SK-N-SH treated with all-trans-retinoic acid at 6 μM for 48 hours (cell line): ENCODE measurements at regions not wholly inside any gene's neighbourhood (a gene's known extent, or its start where the extent isn't known, plus 50 kb on each side); places are given as distances from the start of the nearest gene placed in this dataset.
"Not testable (repeated sequence)": the region's sequence is repeated elsewhere in the genome, so short reads cannot be mapped to it uniquely, and the experiment has no call there.

Experiments
- ATAC-seq: fragments of 200-7000 bp; cut with Tn5 transposase; 3 replicates; pipeline ENCODE4 v1.9.1; 2020; ENCODE audit warnings: mild to moderate bottlenecking, moderate library complexity
- ARNTL ChIP-seq: fragments of 450-650 bp; formaldehyde crosslinking; IDR thresholded peaks from 2 replicates; pipeline ENCODE4 v1.5.0; 2020; ENCODE audit warnings: low read depth, mild to moderate bottlenecking, moderate library complexity, borderline replicate concordance
- BACH2 ChIP-seq: fragments of 250-450 bp; sonication (Bioruptor Pico); IDR thresholded peaks from 2 replicates; pipeline ENCODE4 v1.9.0; 2021; ENCODE audit warnings: mild to moderate bottlenecking, borderline replicate concordance
- CREB5 ChIP-seq: fragments of 250-450 bp; sonication (Bioruptor Pico); IDR thresholded peaks from 2 replicates; pipeline ENCODE4 v1.5.1; 2020; ENCODE audit warnings: low read depth, mild to moderate bottlenecking, moderate library complexity
- CSDC2 ChIP-seq: fragments of 250-450 bp; sonication (Bioruptor Pico); IDR thresholded peaks from 2 replicates; pipeline ENCODE4 v1.5.0; 2020; ENCODE audit warnings: mild to moderate bottlenecking, moderate library complexity
- ESRRG ChIP-seq: fragments of 250-450 bp; sonication (Bioruptor Pico); IDR thresholded peaks from 2 replicates; pipeline ENCODE4 v1.6.1; 2021; ENCODE audit warnings: mild to moderate bottlenecking
- GLIS3 ChIP-seq: fragments of 250-450 bp; sonication (Bioruptor Pico); IDR thresholded peaks from 2 replicates; pipeline ENCODE4 v1.5.0; 2020; ENCODE audit warnings: mild to moderate bottlenecking, moderate library complexity
- ISL1 ChIP-seq: fragments of 250-450 bp; sonication (Bioruptor Pico); IDR thresholded peaks from 2 replicates; pipeline ENCODE4 v2.1.2; 2022; ENCODE audit warnings: mild to moderate bottlenecking, moderate library complexity
- OSR1 ChIP-seq: fragments of 250-450 bp; sonication (Bioruptor Pico); IDR thresholded peaks from 2 replicates; pipeline ENCODE4 v1.8.0; 2022; ENCODE audit warnings: moderate library complexity, mild to moderate bottlenecking, inconsistent platforms
- PATZ1 ChIP-seq: fragments of 250-450 bp; sonication (Bioruptor Pico); IDR thresholded peaks from 2 replicates; pipeline ENCODE4 v1.8.0; 2020; ENCODE audit warnings: mild to moderate bottlenecking, moderate library complexity, borderline replicate concordance
- POU6F1 ChIP-seq: fragments of 250-450 bp; sonication (Bioruptor Pico); IDR thresholded peaks from 2 replicates; pipeline ENCODE4 v1.8.0; 2021; ENCODE audit warnings: low read depth, mild to moderate bottlenecking, moderate library complexity, borderline replicate concordance
- PPARA ChIP-seq: fragments of 250-450 bp; sonication (Bioruptor Pico); IDR thresholded peaks from 2 replicates; pipeline ENCODE4 v1.5.0; 2020; ENCODE audit warnings: mild to moderate bottlenecking, borderline replicate concordance
- RARB ChIP-seq: fragments of 250-450 bp; sonication (Bioruptor Pico); IDR thresholded peaks from 2 replicates; pipeline ENCODE4 v1.8.0; 2021; ENCODE audit warnings: mild to moderate bottlenecking, moderate library complexity
- SNAI2 ChIP-seq: fragments of 250-450 bp; sonication (Bioruptor Pico); IDR thresholded peaks from 2 replicates; pipeline ENCODE4 v1.5.0; 2020; ENCODE audit warnings: mild to moderate bottlenecking, moderate library complexity
- TCF4 ChIP-seq: fragments of 250-450 bp; sonication (Bioruptor Pico); IDR thresholded peaks from 2 replicates; pipeline ENCODE4 v1.8.0; 2021; ENCODE audit warnings: mild to moderate bottlenecking, moderate library complexity, borderline replicate concordance
- TOX ChIP-seq: fragments of 250-450 bp; sonication (Bioruptor Pico); IDR thresholded peaks from 2 replicates; pipeline ENCODE4 v1.8.0; 2021; ENCODE audit warnings: mild to moderate bottlenecking, moderate library complexity, borderline replicate concordance
- ZC3H10 ChIP-seq: fragments of 250-450 bp; sonication (Bioruptor Pico); IDR thresholded peaks from 2 replicates; pipeline ENCODE4 v1.5.1; 2021; ENCODE audit warnings: mild to moderate bottlenecking, moderate library complexity
- ZFP3 ChIP-seq: fragments of 250-450 bp; sonication (Bioruptor Pico); IDR thresholded peaks from 2 replicates; pipeline ENCODE4 v1.5.0; 2020; ENCODE audit warnings: mild to moderate bottlenecking, moderate library complexity
- ZFP30 ChIP-seq: fragments of 450-650 bp; formaldehyde crosslinking; IDR thresholded peaks from 2 replicates; pipeline ENCODE4 v1.5.0; 2022; ENCODE audit warnings: mild to moderate bottlenecking, moderate library complexity
- ZNF565 ChIP-seq: fragments of 450-650 bp; formaldehyde crosslinking; conservative IDR thresholded peaks from 2 replicates; pipeline ENCODE4 v1.5.0; 2020; ENCODE audit warnings: low read depth, mild to moderate bottlenecking, moderate library complexity
- ZNF70 ChIP-seq: fragments of 450-650 bp; formaldehyde crosslinking; IDR thresholded peaks from 2 replicates; pipeline ENCODE4 v1.5.0; 2020; ENCODE audit warnings: mild to moderate bottlenecking, moderate library complexity
- ZNF8 ChIP-seq: fragments of 450-650 bp; formaldehyde crosslinking; IDR thresholded peaks from 2 replicates; pipeline ENCODE4 v1.5.0; 2020; ENCODE audit warnings: mild to moderate bottlenecking, moderate library complexity
- TF ChIP-seq, protein P1 (sequence below): fragments of 250-450 bp; sonication (Bioruptor Pico); IDR thresholded peaks from 2 replicates; pipeline ENCODE4 v1.5.0; 2020; ENCODE audit warnings: mild to moderate bottlenecking, moderate library complexity
- TF ChIP-seq, protein P2 (sequence below): fragments of 250-450 bp; sonication (Bioruptor Pico); IDR thresholded peaks from 2 replicates; pipeline ENCODE4 v1.5.1; 2021; ENCODE audit warnings: mild to moderate bottlenecking, moderate library complexity

DNA sequence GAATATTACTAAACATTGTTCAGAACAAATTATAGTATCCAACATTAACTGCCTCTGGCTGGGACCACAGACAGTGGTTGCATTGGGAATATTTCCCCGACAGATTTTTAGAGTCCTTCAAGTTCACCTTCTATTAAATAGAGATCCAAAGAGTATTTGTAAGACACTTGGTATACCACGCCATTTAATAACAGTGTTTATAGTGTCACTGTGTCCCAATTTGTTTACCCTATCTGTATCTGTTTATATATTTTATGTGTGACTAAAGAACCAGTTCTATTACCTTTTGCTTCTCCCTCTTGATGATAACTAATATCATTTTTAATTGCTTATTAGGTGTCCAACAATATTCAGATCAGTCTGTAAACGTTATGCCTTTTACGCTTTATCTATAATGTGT is 191.3 kb upstream of the IRX5 start:
- ATAC-seq = no peak
- TF ChIP-seq PATZ1 (no peak), ZFP30 (CRISPR knock-in tag) (no peak), BACH2 (no peak), SNAI2 (no peak), ZFP3 (CRISPR knock-in tag) (no peak), PPARA (no peak), ESRRG (no peak), GLIS3 (no peak), TCF4 (CRISPR knock-in tag) (no peak), OSR1 (CRISPR knock-in tag) (no peak), CREB5 (CRISPR knock-in tag) (no peak), ZC3H10 (CRISPR knock-in tag) (no peak), ISL1 (CRISPR knock-in tag) (no peak), CSDC2 (CRISPR knock-in tag) (no peak), TOX (CRISPR knock-in tag) (no peak)
- TF ChIP-seq, protein P1, sequence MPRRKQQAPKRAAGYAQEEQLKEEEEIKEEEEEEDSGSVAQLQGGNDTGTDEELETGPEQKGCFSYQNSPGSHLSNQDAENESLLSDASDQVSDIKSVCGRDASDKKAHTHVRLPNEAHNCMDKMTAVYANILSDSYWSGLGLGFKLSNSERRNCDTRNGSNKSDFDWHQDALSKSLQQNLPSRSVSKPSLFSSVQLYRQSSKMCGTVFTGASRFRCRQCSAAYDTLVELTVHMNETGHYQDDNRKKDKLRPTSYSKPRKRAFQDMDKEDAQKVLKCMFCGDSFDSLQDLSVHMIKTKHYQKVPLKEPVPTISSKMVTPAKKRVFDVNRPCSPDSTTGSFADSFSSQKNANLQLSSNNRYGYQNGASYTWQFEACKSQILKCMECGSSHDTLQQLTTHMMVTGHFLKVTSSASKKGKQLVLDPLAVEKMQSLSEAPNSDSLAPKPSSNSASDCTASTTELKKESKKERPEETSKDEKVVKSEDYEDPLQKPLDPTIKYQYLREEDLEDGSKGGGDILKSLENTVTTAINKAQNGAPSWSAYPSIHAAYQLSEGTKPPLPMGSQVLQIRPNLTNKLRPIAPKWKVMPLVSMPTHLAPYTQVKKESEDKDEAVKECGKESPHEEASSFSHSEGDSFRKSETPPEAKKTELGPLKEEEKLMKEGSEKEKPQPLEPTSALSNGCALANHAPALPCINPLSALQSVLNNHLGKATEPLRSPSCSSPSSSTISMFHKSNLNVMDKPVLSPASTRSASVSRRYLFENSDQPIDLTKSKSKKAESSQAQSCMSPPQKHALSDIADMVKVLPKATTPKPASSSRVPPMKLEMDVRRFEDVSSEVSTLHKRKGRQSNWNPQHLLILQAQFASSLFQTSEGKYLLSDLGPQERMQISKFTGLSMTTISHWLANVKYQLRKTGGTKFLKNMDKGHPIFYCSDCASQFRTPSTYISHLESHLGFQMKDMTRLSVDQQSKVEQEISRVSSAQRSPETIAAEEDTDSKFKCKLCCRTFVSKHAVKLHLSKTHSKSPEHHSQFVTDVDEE (CRISPR knock-in tag) = no peak
- TF ChIP-seq, protein P2, sequence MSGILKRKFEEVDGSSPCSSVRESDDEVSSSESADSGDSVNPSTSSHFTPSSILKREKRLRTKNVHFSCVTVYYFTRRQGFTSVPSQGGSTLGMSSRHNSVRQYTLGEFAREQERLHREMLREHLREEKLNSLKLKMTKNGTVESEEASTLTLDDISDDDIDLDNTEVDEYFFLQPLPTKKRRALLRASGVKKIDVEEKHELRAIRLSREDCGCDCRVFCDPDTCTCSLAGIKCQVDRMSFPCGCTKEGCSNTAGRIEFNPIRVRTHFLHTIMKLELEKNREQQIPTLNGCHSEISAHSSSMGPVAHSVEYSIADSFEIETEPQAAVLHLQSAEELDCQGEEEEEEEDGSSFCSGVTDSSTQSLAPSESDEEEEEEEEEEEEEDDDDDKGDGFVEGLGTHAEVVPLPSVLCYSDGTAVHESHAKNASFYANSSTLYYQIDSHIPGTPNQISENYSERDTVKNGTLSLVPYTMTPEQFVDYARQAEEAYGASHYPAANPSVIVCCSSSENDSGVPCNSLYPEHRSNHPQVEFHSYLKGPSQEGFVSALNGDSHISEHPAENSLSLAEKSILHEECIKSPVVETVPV (CRISPR knock-in tag) = no peak
- TF ChIP-seq, all 23 proteins: peak for 0

DNA sequence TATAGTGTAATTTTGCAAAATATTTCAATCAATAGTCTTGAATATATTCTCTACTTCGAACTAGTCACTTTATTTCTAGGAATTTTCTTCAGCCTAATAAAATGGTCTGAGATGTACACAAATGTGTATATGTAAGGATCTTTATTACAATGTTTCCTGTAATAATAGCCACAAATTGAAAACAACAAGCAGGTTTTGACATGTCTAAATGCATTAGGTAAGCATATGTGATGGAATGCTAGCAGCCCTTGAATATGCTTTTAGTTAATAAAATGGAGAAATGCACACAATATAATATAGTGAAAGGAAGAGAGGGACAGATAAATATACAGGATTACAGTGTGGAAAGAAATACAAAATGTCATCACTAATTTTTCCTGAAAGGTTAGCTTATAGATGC is 196.5 kb upstream of the IRX5 start:
- no peak for ATAC-seq
- TF ChIP-seq OSR1 (CRISPR knock-in tag) = no peak
- no peak for TF ChIP-seq PPARA
- TF ChIP-seq PATZ1 = no peak
- TF ChIP-seq RARB (CRISPR knock-in tag) = no peak
- no peak for TF ChIP-seq ZC3H10 (CRISPR knock-in tag)
- no peak for TF ChIP-seq ZNF8 (CRISPR knock-in tag)
- no peak for TF ChIP-seq ESRRG
- TF ChIP-seq ARNTL (CRISPR knock-in tag) = no peak
- TF ChIP-seq ZNF70 = no peak
- TF ChIP-seq ZFP30 (CRISPR knock-in tag) = no peak
- TF ChIP-seq, protein P1 (CRISPR knock-in tag) = no peak
- no peak for TF ChIP-seq ISL1 (CRISPR knock-in tag)
- TF ChIP-seq SNAI2 = no peak
- no peak for TF ChIP-seq GLIS3
- TF ChIP-seq TCF4 (CRISPR knock-in tag) = no peak
- no peak for TF ChIP-seq CSDC2 (CRISPR knock-in tag)
- no peak for TF ChIP-seq ZFP3 (CRISPR knock-in tag)
- no peak for TF ChIP-seq ZNF565 (CRISPR knock-in tag)
- TF ChIP-seq BACH2 = no peak
- no peak for TF ChIP-seq POU6F1

- not testable (repeated sequence) for ATAC-seq
These were observed 203.0 kb upstream of the IRX5 start for GRCh38 chr16:54727696-54728095.
